ENCODE measurements at regions not wholly inside any gene's neighbourhood (a gene's known extent, or its start where the extent isn't known, plus 50 kb on each side); places are given as distances from the start of the nearest gene placed in this dataset.

GRCh38 chr3:124201786-124202185 is 209.9 kb upstream of the ROPN1 start:
- DNase-seq = peak; percentile 76

- DNase-seq = peak; percentile 57
These were observed 210.8 kb upstream of the ROPN1 start for GRCh38 chr3:124202754-124203153.

- no peak for DNase-seq
These were observed 211.4 kb upstream of the ROPN1 start for GRCh38 chr3:124203292-124203691.

- no peak for DNase-seq
These were observed 214.5 kb upstream of the ROPN1 start for GRCh38 chr3:124206225-124207055.

GRCh38 chr3:124207077-124207476 is 215.2 kb upstream of the ROPN1 start:
- no peak for DNase-seq

- no peak for DNase-seq
These were observed 216.1 kb upstream of the ROPN1 start for GRCh38 chr3:124207873-124208485.

- no peak for DNase-seq
These were observed 217.5 kb upstream of the ROPN1 start for GRCh38 chr3:124209426-124209825.

- no peak for DNase-seq
These were observed 219.0 kb upstream of the ROPN1 start for GRCh38 chr3:124210899-124211298.

GRCh38 chr3:124213641-124214040 is 221.7 kb upstream of the ROPN1 start:
- no peak for DNase-seq

- peak; percentile 7 for DNase-seq
These were observed 225.6 kb upstream of the ROPN1 start for GRCh38 chr3:124217542-124217941.

GRCh38 chr3:124221422-124221821 is 229.5 kb upstream of the ROPN1 start:
- DNase-seq = no peak

- DNase-seq = no peak
These were observed 231.9 kb upstream of the ROPN1 start for GRCh38 chr3:124223853-124224252.

GRCh38 chr3:124227150-124227630 is 235.3 kb upstream of the ROPN1 start:
- DNase-seq = no peak

- DNase-seq = no peak
These were observed 237.5 kb upstream of the ROPN1 start for GRCh38 chr3:124229420-124229819.

- no peak for DNase-seq
These were observed 237.9 kb upstream of the ROPN1 start for GRCh38 chr3:124229836-124230235.

- no peak for DNase-seq
These were observed 238.5 kb upstream of the ROPN1 start for GRCh38 chr3:124230432-124230831.

- no peak for DNase-seq
These were observed 239.1 kb upstream of the ROPN1 start for GRCh38 chr3:124230998-124231397.

GRCh38 chr3:124234852-124235252 is 242.9 kb upstream of the ROPN1 start:
- DNase-seq = no peak

GRCh38 chr3:124235446-124235845 is 243.5 kb upstream of the ROPN1 start:
- DNase-seq = no peak

- DNase-seq = no peak
These were observed 251.4 kb upstream of the ROPN1 start for GRCh38 chr3:124243177-124243859.

- DNase-seq = no peak
These were observed 254.5 kb upstream of the ROPN1 start for GRCh38 chr3:124246376-124246775.

GRCh38 chr3:124246949-124247348 is 255.0 kb upstream of the ROPN1 start:
- DNase-seq = no peak

- DNase-seq = no peak
These were observed 256.6 kb upstream of the ROPN1 start for GRCh38 chr3:124248471-124249028.

Measured in DMS 273 treated with DMSO at 0.1 percent for 48 hours (cell line).